Activated naive CD8-positive, alpha-beta T cell treated with anti-CD3 and anti-CD28 coated beads, Interleukin-2, amount 10 ng/mL, durations not matched to agents 7 days and 5 days (primary cell): ENCODE measurements at regions not wholly inside any gene's neighbourhood (a gene's known extent, or its start where the extent isn't known, plus 50 kb on each side); places are given as distances from the start of the nearest gene placed in this dataset.
"Not testable (repeated sequence)": the region's sequence is repeated elsewhere in the genome, so short reads cannot be mapped to it uniquely, and the experiment has no call there.

ENCODE experiments used
- ATAC-seq: fragments of 150-1000 bp; cut with Tn5 transposase; one replicate; pipeline ENCODE4 v1.10.0; 2021; ENCODE audit warnings: low read depth, moderate library complexity
- POLR2A ChIA-PET: fragments of 350-600 bp; sonication (Branson Sonifier 250); formaldehyde crosslinking; loops from one replicate; lab custom pipeline; 2021; ENCODE audit warnings: antibody characterized with exemption; lab: Charles Lee
- DNase-seq: peaks from one replicate; pipeline ENCODE4 v3.0.0; 2021
- H3K27ac Mint-ChIP-seq: one replicate; pipeline ENCODE4 v1.8.0; 2022; ENCODE audit warnings: mild to moderate bottlenecking, mixed read lengths
- H3K27me3 Mint-ChIP-seq: one replicate; pipeline ENCODE4 v1.8.0; 2022; ENCODE audit warnings: mild to moderate bottlenecking, moderate library complexity, mixed read lengths
- H3K36me3 Mint-ChIP-seq: one replicate; pipeline ENCODE4 v1.8.0; 2021; ENCODE audit warnings: mild to moderate bottlenecking, mixed read lengths
- H3K4me1 Mint-ChIP-seq: one replicate; pipeline ENCODE4 v1.8.0; 2021; ENCODE audit warnings: mixed read lengths
- H3K4me3 Mint-ChIP-seq: one replicate; pipeline ENCODE4 v1.8.0; 2022; ENCODE audit warnings: mild to moderate bottlenecking, moderate library complexity, mixed read lengths
- H3K9me3 Mint-ChIP-seq: one replicate; pipeline ENCODE4 v1.8.0; 2021; ENCODE audit warnings: mixed read lengths

DNA sequence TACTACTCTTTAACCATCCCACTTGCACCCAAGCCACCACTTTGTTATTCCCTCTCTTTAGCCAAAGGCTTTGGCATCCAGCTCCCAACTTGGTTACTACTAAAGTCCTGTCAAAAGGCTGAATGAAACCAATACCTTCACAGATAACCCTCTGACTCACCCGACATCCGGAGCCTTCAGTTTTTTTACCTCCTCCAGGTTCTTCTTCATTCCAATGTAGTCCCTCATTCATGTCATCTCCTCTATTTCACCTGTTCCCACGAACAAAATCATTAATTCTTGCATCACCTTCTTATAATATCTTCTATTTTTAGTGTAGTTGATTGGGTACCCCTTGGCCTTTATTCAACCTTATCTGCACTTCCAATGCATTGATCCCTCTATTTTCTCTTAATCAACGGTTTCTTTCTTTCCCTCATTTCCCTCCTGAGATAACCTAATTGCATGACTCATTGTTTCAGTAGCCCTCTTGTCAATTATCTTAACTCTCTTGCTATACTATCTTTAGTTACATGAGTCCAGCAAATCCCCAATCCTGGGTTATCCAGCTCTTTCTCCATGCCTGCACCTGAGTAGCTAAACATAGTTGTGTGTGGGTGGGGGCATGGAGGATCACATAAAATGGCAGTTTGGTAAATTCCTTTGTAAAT lies 87.2 kb upstream of the COL1A2 start:
- Mint-ChIP-seq H3K9me3 (peaks cover 2% of the 10 kb centered on the region), H3K27ac (no peak overlapping the region)

GRCh38 chr7:94311515-94311914 lies 83.2 kb upstream of the COL1A2 start:
- no peak for ATAC-seq
- DNase-seq, result no peak
- Mint-ChIP-seq H3K4me3 (no peak overlapping the region), H3K27me3 (peaks cover 4% of the 10 kb centered on the region), H3K27ac (no peak overlapping the region), H3K36me3 (no peaks in the 10 kb centered on the region), H3K9me3 (no peaks in the 10 kb centered on the region), H3K4me1 (no peaks in the 10 kb centered on the region)
- POLR2A ChIA-PET, result no interaction called here

More for the DNA sequence above, 87.2 kb upstream of the COL1A2 start:
- Mint-ChIP-seq H3K4me1 (no peaks in the 10 kb centered on the region), H3K4me3 (no peak overlapping the region), H3K36me3 (no peaks in the 10 kb centered on the region), H3K27me3 (peaks cover 2% of the 10 kb centered on the region)
- DNase-seq (no peak), ATAC-seq (no peak)
- POLR2A ChIA-PET, result interaction anchor here (0.6 kb wide), 1 partner anchor 50 kb away, joined by 3 read pairs; no protein-coding TSS in a partner anchor

- Mint-ChIP-seq H3K27ac (no peak overlapping the region), H3K4me1 (no peaks in the 10 kb centered on the region), H3K27me3 (peaks cover 4% of the 10 kb centered on the region), H3K4me3 (no peak overlapping the region), H3K36me3 (no peaks in the 10 kb centered on the region), H3K9me3 (no peaks in the 10 kb centered on the region)
- DNase-seq (no peak), ATAC-seq (no peak)
- POLR2A ChIA-PET, result no interaction called here
Observed at GRCh38 chr7:94313926-94314325, 80.8 kb upstream of the COL1A2 start.

GRCh38 chr7:94314413-94315410 lies 80.0 kb upstream of the COL1A2 start:
- POLR2A ChIA-PET, result no interaction called here
- ATAC-seq, result no peak
- H3K4me3 Mint-ChIP-seq, result no peak overlapping the region
- H3K9me3 Mint-ChIP-seq, result peaks cover 4% of the 10 kb centered on the region
- DNase-seq, result no peak
- H3K27me3 Mint-ChIP-seq, result peaks cover 2% of the 10 kb centered on the region
- no peaks in the 10 kb centered on the region for H3K36me3 Mint-ChIP-seq
- H3K27ac Mint-ChIP-seq, result no peak overlapping the region
- H3K4me1 Mint-ChIP-seq, result no peaks in the 10 kb centered on the region

DNA sequence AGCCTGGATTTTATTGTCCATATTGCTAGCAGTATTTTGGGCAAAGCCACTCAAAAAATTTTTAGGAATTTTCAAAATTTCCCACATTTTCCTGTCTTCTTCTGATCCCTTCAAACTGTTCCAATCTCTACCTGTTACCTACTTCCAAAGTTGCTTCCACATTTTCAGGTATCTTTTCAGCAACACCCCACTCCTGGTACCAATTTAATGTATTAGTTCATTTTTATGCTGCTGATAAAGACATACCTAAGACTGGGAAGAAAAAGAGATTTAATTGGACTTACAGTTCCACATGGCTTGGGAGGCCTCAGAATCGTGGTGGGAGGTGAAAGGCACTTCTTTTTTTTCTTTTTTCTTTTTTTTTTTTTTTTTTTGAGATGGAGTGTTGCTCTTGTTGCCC lies 73.6 kb upstream of the COL1A2 start:
- H3K4me3 Mint-ChIP-seq, H3K27me3 Mint-ChIP-seq, ATAC-seq, H3K4me1 Mint-ChIP-seq, H3K36me3 Mint-ChIP-seq, H3K27ac Mint-ChIP-seq, POLR2A ChIA-PET, H3K9me3 Mint-ChIP-seq, DNase-seq: not testable (repeated sequence)

GRCh38 chr7:94323844-94324243 lies 70.9 kb upstream of the COL1A2 start:
- DNase-seq, result no peak
- Mint-ChIP-seq H3K4me3 (no peak overlapping the region), H3K9me3 (peaks cover 10% of the 10 kb centered on the region), H3K36me3 (no peaks in the 10 kb centered on the region), H3K27me3 (no peaks in the 10 kb centered on the region), H3K27ac (no peak overlapping the region), H3K4me1 (no peaks in the 10 kb centered on the region)
- ATAC-seq, result no peak
- POLR2A ChIA-PET, result no interaction called here

DNA sequence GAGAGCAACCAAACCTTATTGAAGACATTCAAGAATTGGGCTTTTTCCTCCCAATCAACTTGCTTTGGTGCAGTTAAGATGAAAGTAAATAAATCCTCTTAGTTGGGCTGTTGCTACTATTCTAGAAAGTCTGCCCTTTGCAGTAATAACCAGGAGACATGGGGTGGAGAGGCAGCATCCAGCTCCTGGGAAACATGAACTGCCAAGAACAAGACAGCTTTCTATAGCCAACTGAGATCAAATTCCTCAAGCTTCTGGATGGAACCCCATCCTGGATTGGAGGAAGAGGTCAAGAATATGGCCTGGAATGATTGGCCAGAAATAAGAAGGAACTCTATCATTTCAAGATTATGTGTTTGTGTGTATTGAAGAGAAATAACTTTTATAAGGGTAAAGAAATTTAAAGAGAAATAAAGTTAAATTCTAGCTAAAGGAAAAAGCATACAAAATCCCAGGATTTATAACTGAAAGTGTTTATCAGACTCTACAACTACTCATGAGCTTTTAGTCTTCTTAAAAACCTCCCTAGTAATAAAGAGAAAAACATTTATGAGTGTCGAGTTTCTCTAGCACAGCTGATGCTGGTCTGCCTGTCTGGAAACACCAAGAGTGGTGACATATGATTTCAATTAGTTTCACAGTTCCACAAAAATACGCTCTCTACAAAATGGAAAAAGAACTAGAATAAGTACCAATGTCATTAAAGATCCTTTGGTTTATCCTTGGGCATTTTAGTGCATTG lies 70.1 kb upstream of the COL1A2 start:
- H3K4me3 Mint-ChIP-seq, result no peak overlapping the region
- no peaks in the 10 kb centered on the region for H3K4me1 Mint-ChIP-seq
- ATAC-seq (no peak), DNase-seq (no peak)
- POLR2A ChIA-PET, result no interaction called here
- H3K36me3 Mint-ChIP-seq, result no peaks in the 10 kb centered on the region
- H3K27me3 Mint-ChIP-seq, result no peaks in the 10 kb centered on the region
- peaks cover 8% of the 10 kb centered on the region for H3K9me3 Mint-ChIP-seq
- H3K27ac Mint-ChIP-seq, result no peak overlapping the region

- Mint-ChIP-seq H3K27me3 (no peaks in the 10 kb centered on the region), H3K9me3 (peaks cover 6% of the 10 kb centered on the region), H3K27ac (no peak overlapping the region), H3K36me3 (no peaks in the 10 kb centered on the region), H3K4me1 (no peaks in the 10 kb centered on the region), H3K4me3 (no peak overlapping the region)
- POLR2A ChIA-PET, result no interaction called here
- DNase-seq, result no peak
- ATAC-seq, result no peak
Observed at GRCh38 chr7:94325122-94325475, 69.6 kb upstream of the COL1A2 start.

- no peaks in the 10 kb centered on the region for H3K4me1 Mint-ChIP-seq
- H3K27ac Mint-ChIP-seq, result no peak overlapping the region
- H3K9me3 Mint-ChIP-seq, result peaks cover 2% of the 10 kb centered on the region
- no peak for DNase-seq
- POLR2A ChIA-PET, result no interaction called here
- no peak overlapping the region for H3K4me3 Mint-ChIP-seq
- ATAC-seq, result no peak
- H3K27me3 Mint-ChIP-seq, result no peaks in the 10 kb centered on the region
- H3K36me3 Mint-ChIP-seq, result no peaks in the 10 kb centered on the region
Observed at GRCh38 chr7:94330269-94331020, 64.2 kb upstream of the COL1A2 start.

DNA sequence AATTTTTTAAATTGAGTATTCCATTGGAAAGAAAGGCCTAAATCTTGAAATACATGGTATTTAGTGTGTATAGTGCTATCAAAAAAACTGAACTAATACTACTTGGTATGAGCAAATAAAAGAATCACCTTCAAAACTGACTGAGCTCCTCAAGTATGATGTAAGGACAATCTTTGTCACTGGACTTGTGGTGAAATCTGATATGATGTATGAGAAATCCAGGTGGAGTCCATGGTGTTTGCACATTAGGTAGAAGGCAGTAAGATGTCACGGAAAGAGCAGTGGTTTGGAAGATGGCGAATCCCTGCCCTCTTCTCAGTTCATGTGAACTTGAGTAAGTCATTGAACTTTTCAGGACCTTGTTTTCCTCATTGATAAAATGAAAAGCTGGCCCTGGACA lies 62.1 kb upstream of the COL1A2 start:
- ATAC-seq (no peak), DNase-seq (no peak)
- no peaks in the 10 kb centered on the region for H3K9me3 Mint-ChIP-seq
- H3K4me3 Mint-ChIP-seq, result no peak overlapping the region
- no peak overlapping the region for H3K27ac Mint-ChIP-seq
- POLR2A ChIA-PET, result no interaction called here
- no peaks in the 10 kb centered on the region for H3K36me3 Mint-ChIP-seq
- no peaks in the 10 kb centered on the region for H3K27me3 Mint-ChIP-seq
- H3K4me1 Mint-ChIP-seq, result no peaks in the 10 kb centered on the region

DNA sequence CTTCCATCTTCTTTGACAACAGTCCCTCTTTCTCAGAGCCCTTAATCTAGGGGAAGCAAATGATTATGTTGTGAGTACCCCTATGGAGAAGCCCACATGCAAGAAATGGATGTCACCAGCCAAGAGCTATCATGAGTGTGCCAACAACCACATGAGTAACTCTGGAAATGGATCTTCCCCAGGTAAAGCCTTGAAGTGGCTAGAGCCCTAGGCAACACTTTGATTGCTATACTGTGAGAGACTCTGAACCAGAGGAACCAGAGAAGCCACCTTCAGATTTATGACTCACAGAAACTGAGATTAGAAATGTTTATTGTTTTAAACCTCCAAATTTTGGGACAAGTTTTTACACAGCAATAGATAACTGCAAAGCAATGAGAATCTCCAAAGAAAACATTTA lies 60.9 kb upstream of the COL1A2 start:
- no peaks in the 10 kb centered on the region for H3K9me3 Mint-ChIP-seq
- DNase-seq (no peak), ATAC-seq (no peak)
- H3K27ac Mint-ChIP-seq, result no peak overlapping the region
- H3K4me3 Mint-ChIP-seq, result no peak overlapping the region
- no peaks in the 10 kb centered on the region for H3K4me1 Mint-ChIP-seq
- no peaks in the 10 kb centered on the region for H3K36me3 Mint-ChIP-seq
- POLR2A ChIA-PET, result no interaction called here
- no peaks in the 10 kb centered on the region for H3K27me3 Mint-ChIP-seq

GRCh38 chr7:94335586-94335985 lies 59.1 kb upstream of the COL1A2 start:
- Mint-ChIP-seq H3K4me3 (no peak overlapping the region), H3K36me3 (no peaks in the 10 kb centered on the region), H3K4me1 (no peaks in the 10 kb centered on the region), H3K9me3 (no peaks in the 10 kb centered on the region), H3K27me3 (no peaks in the 10 kb centered on the region), H3K27ac (no peak overlapping the region)
- POLR2A ChIA-PET, result no interaction called here
- DNase-seq (no peak), ATAC-seq (no peak)

DNA sequence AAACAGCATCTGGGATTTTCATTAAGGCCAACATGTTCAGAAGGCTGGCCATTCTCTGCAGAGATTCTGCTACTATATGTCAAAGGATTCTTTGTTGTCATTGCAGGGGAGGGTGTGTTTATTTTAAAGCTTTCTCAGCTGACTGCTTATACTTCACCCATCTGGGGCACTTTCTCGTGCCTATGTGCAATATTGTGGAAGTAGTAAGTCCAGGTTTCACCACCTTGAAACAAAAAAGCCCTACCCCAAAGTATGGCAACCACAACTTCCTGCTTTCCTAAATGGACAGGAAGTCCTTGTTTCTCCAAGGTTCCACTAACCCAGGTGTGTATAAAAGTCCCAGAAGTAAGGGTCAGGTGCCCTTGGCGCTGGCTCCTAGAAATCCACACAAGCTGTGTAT lies 58.7 kb upstream of the COL1A2 start:
- no peak for DNase-seq
- Mint-ChIP-seq H3K4me3 (no peak overlapping the region), H3K27ac (no peak overlapping the region), H3K36me3 (no peaks in the 10 kb centered on the region), H3K9me3 (no peaks in the 10 kb centered on the region), H3K4me1 (no peaks in the 10 kb centered on the region), H3K27me3 (no peaks in the 10 kb centered on the region)
- POLR2A ChIA-PET, result no interaction called here
- ATAC-seq, result no peak
